ENCODE measurements at regions not wholly inside any gene's neighbourhood (a gene's known extent, or its start where the extent isn't known, plus 50 kb on each side); places are given as distances from the start of the nearest gene placed in this dataset.
"Not testable (repeated sequence)": the region's sequence is repeated elsewhere in the genome, so short reads cannot be mapped to it uniquely, and the experiment has no call there.

DNA sequence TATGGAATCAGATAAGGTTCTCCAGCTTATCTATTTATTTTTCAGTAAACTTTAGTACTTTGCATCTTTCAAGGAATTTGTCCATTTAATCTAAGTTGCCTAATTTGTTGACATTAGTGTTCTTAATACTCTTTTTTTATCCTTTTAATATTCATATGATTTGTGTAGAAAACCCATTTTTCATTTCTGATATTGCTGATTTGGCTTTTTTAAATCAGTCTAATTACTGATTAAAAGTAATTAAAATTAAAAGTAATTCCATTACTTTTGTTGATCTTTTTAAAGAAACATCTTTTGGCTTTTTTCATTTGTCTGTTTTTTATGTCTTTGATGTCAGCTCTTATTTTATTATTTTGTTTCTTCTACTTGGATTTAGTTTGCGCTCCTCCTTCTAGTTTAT lies 101.2 kb downstream of the CGGBP1 start:
- no peak for DNase-seq (ENCODE audit: low read depth)
- TF ChIP-seq, protein P1, sequence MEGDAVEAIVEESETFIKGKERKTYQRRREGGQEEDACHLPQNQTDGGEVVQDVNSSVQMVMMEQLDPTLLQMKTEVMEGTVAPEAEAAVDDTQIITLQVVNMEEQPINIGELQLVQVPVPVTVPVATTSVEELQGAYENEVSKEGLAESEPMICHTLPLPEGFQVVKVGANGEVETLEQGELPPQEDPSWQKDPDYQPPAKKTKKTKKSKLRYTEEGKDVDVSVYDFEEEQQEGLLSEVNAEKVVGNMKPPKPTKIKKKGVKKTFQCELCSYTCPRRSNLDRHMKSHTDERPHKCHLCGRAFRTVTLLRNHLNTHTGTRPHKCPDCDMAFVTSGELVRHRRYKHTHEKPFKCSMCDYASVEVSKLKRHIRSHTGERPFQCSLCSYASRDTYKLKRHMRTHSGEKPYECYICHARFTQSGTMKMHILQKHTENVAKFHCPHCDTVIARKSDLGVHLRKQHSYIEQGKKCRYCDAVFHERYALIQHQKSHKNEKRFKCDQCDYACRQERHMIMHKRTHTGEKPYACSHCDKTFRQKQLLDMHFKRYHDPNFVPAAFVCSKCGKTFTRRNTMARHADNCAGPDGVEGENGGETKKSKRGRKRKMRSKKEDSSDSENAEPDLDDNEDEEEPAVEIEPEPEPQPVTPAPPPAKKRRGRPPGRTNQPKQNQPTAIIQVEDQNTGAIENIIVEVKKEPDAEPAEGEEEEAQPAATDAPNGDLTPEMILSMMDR (conservative IDR thresholded peaks at IDR 0.05; ENCODE audit: low read depth, low read length) = no peak
- H3K4me3 ChIP-seq (ENCODE audit: low read depth, low read length) = no peak overlapping the region

DNA sequence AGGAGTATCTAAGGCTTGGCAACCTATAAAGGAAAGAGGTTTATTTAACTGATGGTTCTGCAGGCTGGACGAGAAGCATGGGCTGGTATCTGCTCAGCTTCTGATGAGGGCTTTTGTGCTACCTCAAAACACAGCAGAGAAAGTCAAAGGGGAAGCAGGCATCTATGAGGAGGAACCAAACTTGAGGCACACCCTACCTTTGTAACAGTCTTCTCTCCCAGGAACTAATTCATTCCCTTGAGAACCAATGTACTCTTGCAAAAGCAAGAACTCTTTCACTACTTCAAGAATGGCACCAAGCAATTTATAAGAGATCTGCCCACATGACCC lies 109.0 kb downstream of the CGGBP1 start:
- TF ChIP-seq, protein P1 (conservative IDR thresholded peaks at IDR 0.05; ENCODE audit: low read depth, low read length) = no peak
- H3K4me3 ChIP-seq (ENCODE audit: low read depth, low read length) = no peak overlapping the region

DNA sequence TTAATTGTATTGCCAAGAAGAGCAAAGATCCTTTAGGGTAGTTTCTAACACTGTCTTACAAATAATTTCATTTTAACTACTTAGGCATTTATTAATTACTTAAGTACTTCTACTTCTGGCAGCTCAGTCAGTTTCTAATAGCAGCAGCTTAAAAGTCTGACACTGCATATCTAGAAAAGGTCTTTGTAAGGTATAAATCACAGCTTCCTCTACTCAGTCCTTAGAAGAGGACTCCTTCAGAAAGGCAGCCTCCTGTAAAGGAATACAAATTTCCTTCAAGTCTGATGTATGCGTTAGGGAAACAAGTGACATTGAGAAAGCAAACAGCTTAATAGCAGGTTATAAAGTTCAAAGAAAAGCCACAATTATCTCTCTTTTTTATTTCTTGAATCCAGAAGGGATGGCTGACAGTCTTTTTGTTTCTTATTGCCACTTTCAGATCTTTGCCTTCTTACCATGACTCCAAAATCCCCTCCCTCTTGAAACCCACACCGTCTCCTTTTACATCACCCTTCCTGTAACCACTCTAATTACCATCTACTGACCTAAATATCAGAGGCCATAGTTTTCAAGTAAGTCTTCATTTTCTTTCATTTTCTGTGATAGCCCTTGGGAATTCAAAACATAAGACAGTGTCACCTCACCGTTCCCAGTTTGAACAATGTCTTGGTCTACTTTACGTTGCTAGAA lies 109.5 kb downstream of the CGGBP1 start:
- DNase-seq (ENCODE audit: low read depth) = no peak
- H3K4me3 ChIP-seq (ENCODE audit: low read depth, low read length) = no peak overlapping the region
- TF ChIP-seq, protein P1 (conservative IDR thresholded peaks at IDR 0.05; ENCODE audit: low read depth, low read length) = no peak

More for the DNA sequence above, 109.0 kb downstream of the CGGBP1 start:
- no peak for DNase-seq (ENCODE audit: low read depth)

DNA sequence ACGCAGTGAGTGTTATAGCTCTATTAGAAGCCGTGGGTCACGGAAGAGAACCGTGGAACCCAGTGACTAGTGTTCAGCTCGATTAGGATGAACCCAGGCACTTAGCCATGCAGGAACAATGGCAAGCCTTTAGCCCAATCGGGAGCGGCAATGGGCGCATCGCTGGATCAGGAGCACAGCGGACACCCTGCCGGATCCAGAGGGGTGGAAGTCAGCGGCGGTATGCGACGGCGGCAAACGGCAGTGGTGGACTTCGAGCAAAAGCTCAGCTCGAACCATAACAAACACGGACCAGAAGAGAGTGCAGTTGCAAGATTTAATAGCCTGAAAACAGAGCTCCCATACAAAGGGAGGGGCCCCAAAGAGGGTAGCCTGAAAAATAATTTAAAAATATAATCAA lies 112.8 kb downstream of the CGGBP1 start:
- H3K4me3 ChIP-seq (ENCODE audit: low read depth, low read length); DNase-seq (ENCODE audit: low read depth): not testable (repeated sequence)

DNA sequence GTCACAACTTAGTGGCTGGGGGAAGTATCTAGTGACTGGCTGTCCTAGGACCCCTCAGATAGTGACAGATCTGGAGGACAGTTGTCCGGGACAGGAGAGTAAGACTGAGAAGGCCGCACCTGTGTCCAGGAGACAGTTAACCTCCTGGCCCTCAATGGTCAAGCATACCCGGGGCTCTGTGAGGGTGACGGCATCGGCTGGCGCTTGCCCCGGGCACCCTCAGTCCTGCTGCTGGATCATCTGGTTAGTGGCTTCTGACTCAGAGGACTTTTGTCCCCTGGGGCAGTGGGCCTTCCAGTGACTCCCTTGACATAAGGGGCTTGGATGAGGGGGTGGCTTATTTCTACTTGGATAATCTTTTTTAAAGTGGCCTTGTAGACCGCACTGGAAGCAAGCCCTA lies 116.5 kb downstream of the CGGBP1 start:
- H3K4me3 ChIP-seq (ENCODE audit: low read depth, low read length); DNase-seq (ENCODE audit: low read depth): not testable (repeated sequence)

DNA sequence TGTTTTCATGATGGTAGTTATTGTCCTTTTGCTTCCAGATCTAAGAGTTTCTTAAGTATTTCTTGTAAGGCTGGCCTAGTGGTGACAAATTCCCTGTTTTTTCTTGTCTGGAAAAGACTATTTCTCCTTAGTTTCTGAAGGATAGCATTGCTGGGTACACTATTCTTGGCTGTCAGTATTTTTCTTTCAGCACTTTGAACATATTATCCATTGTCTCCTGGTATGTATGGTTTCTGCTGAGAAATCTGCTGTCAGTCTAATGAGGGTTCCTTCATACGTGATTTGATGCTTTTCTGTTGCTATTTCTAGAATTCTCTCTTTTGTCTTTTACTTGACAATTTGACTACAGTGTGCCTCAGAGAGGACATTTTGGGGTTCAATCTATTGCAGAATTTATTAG lies 134.3 kb downstream of the CGGBP1 start:
- DNase-seq (ENCODE audit: low read depth) = no peak
- TF ChIP-seq, protein P1 (conservative IDR thresholded peaks at IDR 0.05; ENCODE audit: low read depth, low read length) = no peak
- H3K4me3 ChIP-seq (ENCODE audit: low read depth, low read length) = no peak overlapping the region

DNA sequence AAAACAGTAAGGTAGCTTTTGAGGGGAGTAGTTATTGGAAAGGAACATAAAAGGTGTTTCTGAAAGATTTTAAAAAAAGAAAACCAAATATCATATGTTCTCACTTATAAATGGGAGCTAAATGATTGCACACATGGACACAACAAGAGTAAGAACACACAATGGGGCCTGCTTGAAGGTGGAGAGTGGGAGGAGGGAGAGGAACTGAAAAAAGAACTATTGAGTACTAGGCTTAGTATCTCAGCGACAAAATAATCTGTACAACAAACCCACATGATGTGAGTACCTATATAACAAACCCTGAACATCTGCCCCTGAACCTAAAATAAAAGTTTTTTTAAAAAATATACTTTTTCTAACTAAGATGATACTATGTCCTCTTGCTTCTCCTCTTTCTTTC lies 138.3 kb downstream of the CGGBP1 start:
- H3K4me3 ChIP-seq (ENCODE audit: low read depth, low read length) = no peak overlapping the region
- TF ChIP-seq, protein P1 (conservative IDR thresholded peaks at IDR 0.05; ENCODE audit: low read depth, low read length) = no peak
- DNase-seq (ENCODE audit: low read depth) = no peak

DNA sequence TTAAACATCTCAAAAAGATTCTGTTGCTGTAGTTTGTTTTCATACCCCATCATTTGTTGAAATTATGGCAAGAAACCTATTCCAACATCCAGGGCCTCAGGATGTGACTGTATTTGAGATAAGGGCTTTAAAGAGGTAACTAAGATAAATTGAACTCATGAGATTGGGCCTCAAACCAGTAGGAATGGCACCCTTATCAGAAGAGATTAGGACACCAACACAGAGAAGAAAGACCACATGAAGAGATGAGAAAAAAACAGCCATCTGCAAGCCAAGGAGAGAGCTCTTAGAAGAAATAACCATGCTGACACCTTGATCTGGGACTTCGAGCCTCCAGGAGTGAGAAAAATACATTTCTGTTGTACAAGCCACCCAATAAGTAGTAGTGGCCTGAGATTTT lies 157.7 kb downstream of the CGGBP1 start:
- H3K4me3 ChIP-seq (ENCODE audit: low read depth, low read length) = no peak overlapping the region
- TF ChIP-seq, protein P1 (conservative IDR thresholded peaks at IDR 0.05; ENCODE audit: low read depth, low read length) = no peak
- DNase-seq (ENCODE audit: low read depth) = no peak

Data from epithelial cell of proximal tubule (primary cell).